ENCODE measurements at regions not wholly inside any gene's neighbourhood (a gene's known extent, or its start where the extent isn't known, plus 50 kb on each side); places are given as distances from the start of the nearest gene placed in this dataset.
"Not testable (repeated sequence)": the region's sequence is repeated elsewhere in the genome, so short reads cannot be mapped to it uniquely, and the experiment has no call there.

DNA sequence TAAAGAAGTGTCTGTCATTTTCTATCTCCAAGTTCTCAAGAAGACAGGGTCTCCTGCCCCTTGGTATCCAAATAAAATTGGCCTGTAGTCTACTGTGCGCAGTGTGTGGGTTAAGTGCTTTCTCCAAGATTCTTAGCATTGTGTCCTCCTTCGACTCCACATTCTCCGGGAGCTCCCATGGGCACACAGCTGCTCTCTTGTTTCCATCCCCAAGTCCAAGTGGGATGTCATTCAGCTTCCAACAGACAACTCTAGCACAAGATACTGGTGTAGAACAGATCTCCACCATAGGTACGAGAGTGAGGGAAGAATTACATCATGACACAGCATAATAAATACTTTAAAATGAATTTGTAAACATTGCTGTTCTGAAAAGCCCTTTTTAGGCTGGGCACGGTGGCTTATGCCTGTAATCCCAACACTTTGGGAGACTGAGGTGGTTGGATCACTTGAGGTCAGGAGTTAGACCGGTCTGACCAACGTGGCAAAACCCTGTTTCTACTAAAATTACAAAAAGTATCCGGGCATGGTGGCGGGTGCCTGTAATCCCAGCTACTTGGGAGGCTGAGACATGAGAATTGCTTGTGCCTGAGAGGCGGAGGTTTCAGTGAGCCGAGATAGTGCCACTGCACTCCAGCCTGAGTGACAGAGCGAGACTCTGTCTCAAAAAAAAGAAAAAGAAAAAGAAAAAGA lies 196.2 kb downstream of the C9orf152 start:
- TF ChIP-seq, protein P1, sequence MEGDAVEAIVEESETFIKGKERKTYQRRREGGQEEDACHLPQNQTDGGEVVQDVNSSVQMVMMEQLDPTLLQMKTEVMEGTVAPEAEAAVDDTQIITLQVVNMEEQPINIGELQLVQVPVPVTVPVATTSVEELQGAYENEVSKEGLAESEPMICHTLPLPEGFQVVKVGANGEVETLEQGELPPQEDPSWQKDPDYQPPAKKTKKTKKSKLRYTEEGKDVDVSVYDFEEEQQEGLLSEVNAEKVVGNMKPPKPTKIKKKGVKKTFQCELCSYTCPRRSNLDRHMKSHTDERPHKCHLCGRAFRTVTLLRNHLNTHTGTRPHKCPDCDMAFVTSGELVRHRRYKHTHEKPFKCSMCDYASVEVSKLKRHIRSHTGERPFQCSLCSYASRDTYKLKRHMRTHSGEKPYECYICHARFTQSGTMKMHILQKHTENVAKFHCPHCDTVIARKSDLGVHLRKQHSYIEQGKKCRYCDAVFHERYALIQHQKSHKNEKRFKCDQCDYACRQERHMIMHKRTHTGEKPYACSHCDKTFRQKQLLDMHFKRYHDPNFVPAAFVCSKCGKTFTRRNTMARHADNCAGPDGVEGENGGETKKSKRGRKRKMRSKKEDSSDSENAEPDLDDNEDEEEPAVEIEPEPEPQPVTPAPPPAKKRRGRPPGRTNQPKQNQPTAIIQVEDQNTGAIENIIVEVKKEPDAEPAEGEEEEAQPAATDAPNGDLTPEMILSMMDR (IDR thresholded peaks at IDR 0.05), result no peak
- ATAC-seq (no peak), DNase-seq (no peak)
- no peak overlapping the region for H3K27ac ChIP-seq
- H3K9me3 ChIP-seq, result no peaks in the 10 kb centered on the region
- no peak overlapping the region for H3K4me3 ChIP-seq
- no peaks in the 10 kb centered on the region for H3K27me3 ChIP-seq (ENCODE audit: low read depth)
- H3K4me1 ChIP-seq, result no peaks in the 10 kb centered on the region
- H3K36me3 ChIP-seq, result no peaks in the 10 kb centered on the region
- intact Hi-C loops (cut with DNase I), result no loop called here

DNA sequence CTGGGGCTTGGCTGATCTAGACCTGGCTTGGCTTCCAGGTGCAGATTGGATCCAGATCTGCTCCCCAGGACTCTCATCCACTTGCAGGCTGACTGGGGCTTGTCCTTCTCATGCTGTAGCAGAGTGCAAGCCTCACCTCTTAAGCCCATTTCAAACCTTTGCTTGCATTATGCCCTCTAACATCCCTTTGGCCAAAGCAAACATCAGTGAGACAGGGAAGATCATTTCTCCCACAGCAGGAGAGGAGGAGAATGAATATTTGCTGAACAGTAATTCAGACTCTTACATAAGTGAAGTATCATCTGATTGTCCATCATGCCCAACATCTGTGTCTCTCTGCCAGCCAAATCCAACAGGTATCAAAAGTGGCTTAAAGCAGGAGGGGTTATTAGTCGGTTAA lies 194.9 kb downstream of the C9orf152 start:
- Histone ChIP-seq H3K4me3 (no peak overlapping the region), H3K27ac (no peak overlapping the region), H3K36me3 (no peaks in the 10 kb centered on the region), H3K27me3 (ENCODE audit: low read depth) (no peaks in the 10 kb centered on the region), H3K4me1 (no peaks in the 10 kb centered on the region), H3K9me3 (no peaks in the 10 kb centered on the region)
- no peak for ATAC-seq
- intact Hi-C loops (cut with DNase I), result no loop called here
- TF ChIP-seq, protein P1 (IDR thresholded peaks at IDR 0.05), result no peak
- no peak for DNase-seq

GRCh38 chr9:110015759-110016158 lies 192.2 kb downstream of the C9orf152 start:
- ATAC-seq, result no peak
- Histone ChIP-seq H3K9me3 (no peaks in the 10 kb centered on the region), H3K4me3 (no peak overlapping the region), H3K36me3 (no peaks in the 10 kb centered on the region), H3K27ac (no peak overlapping the region), H3K27me3 (ENCODE audit: low read depth) (no peaks in the 10 kb centered on the region), H3K4me1 (no peaks in the 10 kb centered on the region)
- intact Hi-C loops (cut with DNase I), result no loop called here
- TF ChIP-seq, protein P1 (IDR thresholded peaks at IDR 0.05), result no peak
- no peak for DNase-seq

DNA sequence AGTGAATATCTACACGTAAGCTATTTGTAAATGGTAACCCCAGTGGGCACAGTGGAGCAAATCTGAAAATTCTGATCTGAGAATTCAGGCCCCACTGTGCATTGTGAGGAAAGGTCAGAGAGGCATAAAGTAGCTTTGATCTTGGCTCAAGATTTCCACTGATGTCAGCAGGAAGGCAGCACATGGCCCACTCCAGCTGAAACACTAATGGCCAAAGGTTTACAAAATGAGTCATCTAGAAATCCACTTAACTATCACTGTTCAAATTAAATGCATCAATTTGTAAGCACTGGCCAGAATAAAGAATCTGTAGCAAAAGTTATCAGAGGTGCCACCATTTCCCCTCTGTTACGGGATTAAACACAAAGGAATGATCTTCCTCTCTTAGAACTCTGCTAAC lies 191.6 kb downstream of the C9orf152 start:
- intact Hi-C loops (cut with DNase I), result no loop called here
- ATAC-seq (peak; percentile 49 to 84), DNase-seq (no peak)
- peaks cover 2% of the 10 kb centered on the region for H3K4me1 ChIP-seq
- no peak overlapping the region for H3K27ac ChIP-seq
- H3K27me3 ChIP-seq (ENCODE audit: low read depth), result no peaks in the 10 kb centered on the region
- TF ChIP-seq, protein P1 (IDR thresholded peaks at IDR 0.05), result no peak
- H3K4me3 ChIP-seq, result no peak overlapping the region
- no peaks in the 10 kb centered on the region for H3K9me3 ChIP-seq
- H3K36me3 ChIP-seq, result no peaks in the 10 kb centered on the region

DNA sequence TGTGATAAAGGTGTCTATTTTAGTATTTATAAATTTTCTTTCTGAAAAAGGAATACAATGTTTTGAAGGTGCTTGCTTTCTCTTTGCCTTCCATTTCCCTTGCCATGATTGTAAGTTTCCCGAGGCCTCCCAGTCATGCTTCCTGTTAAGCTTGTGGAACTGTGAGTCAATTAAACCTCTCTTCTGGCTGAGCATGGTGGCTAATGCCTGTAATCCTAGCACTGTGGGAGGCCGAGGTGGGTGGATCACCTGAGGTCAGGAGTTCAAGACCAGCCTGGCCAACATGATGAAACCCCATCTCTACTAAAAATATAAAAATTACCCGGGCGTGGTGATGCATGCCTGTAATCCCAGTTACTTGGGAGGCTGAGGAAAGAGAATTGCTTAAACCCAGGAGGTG lies 187.7 kb downstream of the C9orf152 start:
- intact Hi-C loops (cut with DNase I); H3K36me3 ChIP-seq: not testable (repeated sequence)
- peaks cover 12% of the 10 kb centered on the region for H3K4me1 ChIP-seq

GRCh38 chr9:110021891-110022290 lies 186.1 kb downstream of the C9orf152 start:
- TF ChIP-seq, protein P1 (IDR thresholded peaks at IDR 0.05), result no peak
- H3K27me3 ChIP-seq (ENCODE audit: low read depth), result no peaks in the 10 kb centered on the region
- peak; percentile 69 to 84 for ATAC-seq
- H3K9me3 ChIP-seq, result no peaks in the 10 kb centered on the region
- intact Hi-C loops (cut with DNase I), result no loop called here
- H3K27ac ChIP-seq, result no peak overlapping the region
- no peak overlapping the region for H3K4me3 ChIP-seq
- peaks cover 12% of the 10 kb centered on the region for H3K4me1 ChIP-seq
- DNase-seq, result no peak
- H3K36me3 ChIP-seq, result no peaks in the 10 kb centered on the region

More for the DNA sequence above, 187.7 kb downstream of the C9orf152 start:
- H3K27ac ChIP-seq; H3K9me3 ChIP-seq; DNase-seq; ATAC-seq; H3K27me3 ChIP-seq (ENCODE audit: low read depth); H3K4me3 ChIP-seq: not testable (repeated sequence)

DNA sequence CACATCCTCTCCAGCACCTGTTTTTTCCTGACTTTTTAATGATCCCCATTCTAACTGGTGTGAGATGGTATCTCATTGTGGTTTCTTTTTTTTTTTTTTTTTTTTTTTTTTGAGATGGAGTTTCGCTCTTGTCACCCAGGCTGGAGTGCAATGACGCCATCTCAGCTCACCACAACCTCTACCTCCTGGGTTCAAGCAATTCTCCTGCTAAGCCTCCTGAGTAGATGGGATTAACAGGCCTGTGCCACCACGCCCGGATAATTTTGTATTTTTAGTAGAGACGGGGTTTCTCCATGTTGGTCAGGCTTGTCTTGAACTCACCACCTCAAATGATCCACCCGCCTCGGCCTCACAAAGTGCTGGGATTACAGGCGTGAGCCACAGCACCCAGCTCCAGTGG lies 184.7 kb downstream of the C9orf152 start:
- ATAC-seq; intact Hi-C loops (cut with DNase I): not testable (repeated sequence)

More for the DNA sequence above, 184.7 kb downstream of the C9orf152 start:
- H3K36me3 ChIP-seq; H3K27ac ChIP-seq; H3K27me3 ChIP-seq (ENCODE audit: low read depth); H3K4me3 ChIP-seq; H3K9me3 ChIP-seq; DNase-seq: not testable (repeated sequence)
- H3K4me1 ChIP-seq, result peaks cover 17% of the 10 kb centered on the region
